GM20431 (cell line): ENCODE measurements at regions not wholly inside any gene's neighbourhood (a gene's known extent, or its start where the extent isn't known, plus 50 kb on each side); places are given as distances from the start of the nearest gene placed in this dataset.

Experiments
- in situ Hi-C: fragments of 300-500 bp; cut with MseI, MboI; formaldehyde crosslinking; loops from one replicate; pipeline ENCODE4 v1.15.0; 2020; ENCODE audit warnings: low sequenced_read_pairs; ENCODE audit not compliant: unreplicated experiment

GRCh38 chr7:131878777-131879176 lies 322.3 kb upstream of the PODXL start:
- in situ Hi-C loops = no loop called here

GRCh38 chr7:131873581-131873980 lies 317.2 kb upstream of the PODXL start:
- in situ Hi-C loops = no loop called here

GRCh38 chr7:131869986-131870385 lies 313.6 kb upstream of the PODXL start:
- in situ Hi-C loops = no loop called here

GRCh38 chr7:131869169-131869844 lies 312.9 kb upstream of the PODXL start:
- in situ Hi-C loops = no loop called here

GRCh38 chr7:131867461-131867860 lies 311.0 kb upstream of the PODXL start:
- in situ Hi-C loops = no loop called here

GRCh38 chr7:131865911-131866310 lies 309.5 kb upstream of the PODXL start:
- in situ Hi-C loops = no loop called here

- in situ Hi-C loops = no loop called here
Observed at GRCh38 chr7:131861620-131862346, 305.4 kb upstream of the PODXL start.

- in situ Hi-C loops = no loop called here
Observed at GRCh38 chr7:131859147-131859821, 302.9 kb upstream of the PODXL start.

GRCh38 chr7:131858611-131859010 lies 302.2 kb upstream of the PODXL start:
- in situ Hi-C loops = no loop called here

GRCh38 chr7:131849472-131849871 lies 293.0 kb upstream of the PODXL start:
- in situ Hi-C loops = no loop called here

- in situ Hi-C loops = no loop called here
Observed at GRCh38 chr7:131848033-131848432, 291.6 kb upstream of the PODXL start.

- in situ Hi-C loops = no loop called here
Observed at GRCh38 chr7:131845573-131846314, 289.3 kb upstream of the PODXL start.

- in situ Hi-C loops = no loop called here
Observed at GRCh38 chr7:131844369-131844768, 287.9 kb upstream of the PODXL start.

- in situ Hi-C loops = no loop called here
Observed at GRCh38 chr7:131843898-131844331, 287.5 kb upstream of the PODXL start.

GRCh38 chr7:131839967-131840690 lies 283.7 kb upstream of the PODXL start:
- in situ Hi-C loops = no loop called here

GRCh38 chr7:131836733-131837132 lies 280.3 kb upstream of the PODXL start:
- in situ Hi-C loops = no loop called here

- in situ Hi-C loops = no loop called here
Observed at GRCh38 chr7:131835141-131835540, 278.7 kb upstream of the PODXL start.

GRCh38 chr7:131830681-131831080 lies 274.3 kb upstream of the PODXL start:
- in situ Hi-C loops = no loop called here

GRCh38 chr7:131829947-131830558 lies 273.6 kb upstream of the PODXL start:
- in situ Hi-C loops = no loop called here
